ENCODE measurements at regions not wholly inside any gene's neighbourhood (a gene's known extent, or its start where the extent isn't known, plus 50 kb on each side); places are given as distances from the start of the nearest gene placed in this dataset.

- no peak for TF ChIP-seq CTCF (IDR thresholded peaks at IDR 0.05)
- no peak for TF ChIP-seq POLR2A (IDR thresholded peaks at IDR 0.05)
Measured at GRCh38 chr17:56697190-56697589, 103.7 kb downstream of the NOG start.

Data from tibial nerve (tissue), 3 donors.